ENCODE measurements at regions not wholly inside any gene's neighbourhood (a gene's known extent, or its start where the extent isn't known, plus 50 kb on each side); places are given as distances from the start of the nearest gene placed in this dataset.
"Not testable (repeated sequence)": the region's sequence is repeated elsewhere in the genome, so short reads cannot be mapped to it uniquely, and the experiment has no call there.

- DNase-seq (ENCODE audit: low read depth): no peak
These were observed 67.5 kb upstream of the SAMSN1 start for GRCh38 chr21:14613486-14614224.

- not testable (repeated sequence) for DNase-seq (ENCODE audit: low read depth)
These were observed 64.0 kb upstream of the SAMSN1 start for GRCh38 chr21:14610119-14610518.

- no peak for DNase-seq (ENCODE audit: low read depth)
These were observed 63.2 kb upstream of the SAMSN1 start for GRCh38 chr21:14609274-14609673.

GRCh38 chr21:14607262-14607661 is 61.1 kb upstream of the SAMSN1 start:
- no peak for DNase-seq (ENCODE audit: low read depth)

- DNase-seq (ENCODE audit: low read depth): no peak
These were observed 57.1 kb upstream of the SAMSN1 start for GRCh38 chr21:14603202-14603601.

- no peak for DNase-seq (ENCODE audit: low read depth)
These were observed 56.4 kb upstream of the SAMSN1 start for GRCh38 chr21:14602382-14602958.

- no peak for DNase-seq (ENCODE audit: low read depth)
These were observed 54.6 kb upstream of the SAMSN1 start for GRCh38 chr21:14600569-14601297.

GRCh38 chr21:14598065-14598464 is 52.0 kb upstream of the SAMSN1 start:
- DNase-seq (ENCODE audit: low read depth): no peak

Data from activated gamma-delta T cell treated with anti-CD3 and anti-CD28 coated beads, Interleukin-2, amount 50 U/mL, for 16 hours (primary cell).